ENCODE measurements at regions not wholly inside any gene's neighbourhood (a gene's known extent, or its start where the extent isn't known, plus 50 kb on each side); places are given as distances from the start of the nearest gene placed in this dataset.
"Not testable (repeated sequence)": the region's sequence is repeated elsewhere in the genome, so short reads cannot be mapped to it uniquely, and the experiment has no call there.

DNA sequence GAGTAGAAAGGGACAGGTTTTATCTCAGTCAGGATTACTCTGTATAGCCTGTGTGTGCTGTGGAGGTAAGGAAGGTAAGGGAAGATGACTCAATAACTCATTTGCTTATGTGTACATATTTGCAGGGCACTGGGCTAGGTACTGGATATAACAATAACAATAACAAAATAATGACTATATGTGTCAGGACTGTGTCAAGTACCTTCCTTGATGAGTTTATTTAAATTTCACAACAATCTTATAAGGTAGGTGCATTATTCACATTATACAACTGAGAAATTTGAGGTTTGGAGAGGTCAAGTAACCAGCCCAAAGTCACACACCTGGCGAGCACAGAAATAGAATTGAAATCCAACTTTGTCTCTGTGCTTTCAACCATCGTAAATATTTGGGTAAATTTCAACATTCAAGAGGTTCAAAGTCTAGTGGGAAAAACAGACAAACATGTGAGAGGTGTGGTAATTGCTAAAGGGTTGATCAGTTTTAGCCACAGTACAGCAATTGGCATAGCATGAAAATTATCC, 131.8 kb downstream of the APIP start:
- no peak for DNase-seq
- no peak overlapping the region for H3K27ac ChIP-seq
- H3K4me1 ChIP-seq: no peaks in the 10 kb centered on the region
- no peaks in the 10 kb centered on the region for H3K27me3 ChIP-seq
- TF ChIP-seq, protein P1, sequence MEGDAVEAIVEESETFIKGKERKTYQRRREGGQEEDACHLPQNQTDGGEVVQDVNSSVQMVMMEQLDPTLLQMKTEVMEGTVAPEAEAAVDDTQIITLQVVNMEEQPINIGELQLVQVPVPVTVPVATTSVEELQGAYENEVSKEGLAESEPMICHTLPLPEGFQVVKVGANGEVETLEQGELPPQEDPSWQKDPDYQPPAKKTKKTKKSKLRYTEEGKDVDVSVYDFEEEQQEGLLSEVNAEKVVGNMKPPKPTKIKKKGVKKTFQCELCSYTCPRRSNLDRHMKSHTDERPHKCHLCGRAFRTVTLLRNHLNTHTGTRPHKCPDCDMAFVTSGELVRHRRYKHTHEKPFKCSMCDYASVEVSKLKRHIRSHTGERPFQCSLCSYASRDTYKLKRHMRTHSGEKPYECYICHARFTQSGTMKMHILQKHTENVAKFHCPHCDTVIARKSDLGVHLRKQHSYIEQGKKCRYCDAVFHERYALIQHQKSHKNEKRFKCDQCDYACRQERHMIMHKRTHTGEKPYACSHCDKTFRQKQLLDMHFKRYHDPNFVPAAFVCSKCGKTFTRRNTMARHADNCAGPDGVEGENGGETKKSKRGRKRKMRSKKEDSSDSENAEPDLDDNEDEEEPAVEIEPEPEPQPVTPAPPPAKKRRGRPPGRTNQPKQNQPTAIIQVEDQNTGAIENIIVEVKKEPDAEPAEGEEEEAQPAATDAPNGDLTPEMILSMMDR (IDR thresholded peaks at IDR 0.05): no peak
- TF ChIP-seq POLR2A (IDR thresholded peaks at IDR 0.05): no peak
- no peaks in the 10 kb centered on the region for H3K9me3 ChIP-seq
- intact Hi-C loops (cut with DNase I; ENCODE audit: low total_unique reads): no loop called here
- H3K36me3 ChIP-seq (ENCODE audit: low read depth, missing control alignments): no peaks in the 10 kb centered on the region
- WGBS, 2 donors: 45 to 91% methylated on average over 2 of the region's 2 CpGs
- H3K4me3 ChIP-seq: no peak overlapping the region

DNA sequence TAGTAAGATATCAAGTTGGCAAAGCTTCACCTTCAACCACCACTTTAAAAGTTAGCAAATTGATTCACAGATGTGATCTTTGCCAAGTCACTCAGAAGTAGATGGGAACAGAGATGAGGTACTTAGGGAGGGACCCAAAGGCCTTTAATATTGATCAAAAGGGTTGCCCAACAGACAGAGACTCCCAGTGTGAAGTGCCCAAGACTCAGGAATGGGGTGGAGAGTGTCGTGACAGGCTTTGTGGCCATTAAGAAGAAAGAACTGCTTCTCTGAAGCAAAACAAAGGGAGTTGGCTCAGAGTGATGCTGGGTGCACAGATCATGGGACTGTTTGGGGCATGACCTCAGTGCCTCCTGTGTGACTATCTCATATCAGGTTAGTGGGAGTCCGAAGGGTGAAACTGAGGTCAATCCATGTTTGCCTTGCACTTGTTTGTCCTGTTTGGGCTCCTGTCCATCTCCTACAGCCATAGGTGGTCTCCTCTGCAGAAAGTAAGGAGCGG, 132.3 kb downstream of the APIP start:
- intact Hi-C loops (cut with DNase I; ENCODE audit: low total_unique reads): no loop called here
- Histone ChIP-seq H3K4me3 (no peak overlapping the region), H3K36me3 (ENCODE audit: low read depth, missing control alignments) (no peaks in the 10 kb centered on the region)

DNA sequence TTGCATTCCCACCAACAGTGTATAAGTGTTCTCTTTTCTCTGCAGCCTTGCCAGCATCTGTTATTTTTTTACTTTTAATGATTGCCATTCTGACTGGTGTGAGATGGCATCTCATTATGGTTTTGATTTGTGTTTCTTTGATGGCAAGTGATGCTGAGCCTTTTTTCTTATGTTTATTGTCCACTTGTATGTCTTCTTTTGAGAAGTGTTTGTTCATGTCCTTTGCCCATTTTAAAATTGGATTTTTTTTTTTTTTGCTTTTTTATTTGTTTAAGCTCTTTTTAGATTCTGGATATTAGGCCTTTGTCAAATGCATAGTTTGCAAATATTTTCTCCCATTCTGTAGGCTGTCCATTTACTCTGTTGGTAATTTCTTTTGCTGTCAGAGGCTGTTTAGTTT, 134.4 kb downstream of the APIP start:
- H3K9me3 ChIP-seq; H3K4me1 ChIP-seq; intact Hi-C loops (cut with DNase I; ENCODE audit: low total_unique reads); H3K27ac ChIP-seq; DNase-seq; H3K36me3 ChIP-seq (ENCODE audit: low read depth, missing control alignments); H3K27me3 ChIP-seq; H3K4me3 ChIP-seq: not testable (repeated sequence)

More for the DNA sequence above, 132.3 kb downstream of the APIP start:
- no peak for TF ChIP-seq POLR2A (IDR thresholded peaks at IDR 0.05)
- TF ChIP-seq, protein P1 (IDR thresholded peaks at IDR 0.05): no peak
- H3K4me1 ChIP-seq: no peaks in the 10 kb centered on the region
- no peaks in the 10 kb centered on the region for H3K27me3 ChIP-seq
- 85 to 90% methylated on average over 3 of the region's 3 CpGs for WGBS, 2 donors
- no peaks in the 10 kb centered on the region for H3K9me3 ChIP-seq
- H3K27ac ChIP-seq: no peak overlapping the region
- no peak for DNase-seq

DNA sequence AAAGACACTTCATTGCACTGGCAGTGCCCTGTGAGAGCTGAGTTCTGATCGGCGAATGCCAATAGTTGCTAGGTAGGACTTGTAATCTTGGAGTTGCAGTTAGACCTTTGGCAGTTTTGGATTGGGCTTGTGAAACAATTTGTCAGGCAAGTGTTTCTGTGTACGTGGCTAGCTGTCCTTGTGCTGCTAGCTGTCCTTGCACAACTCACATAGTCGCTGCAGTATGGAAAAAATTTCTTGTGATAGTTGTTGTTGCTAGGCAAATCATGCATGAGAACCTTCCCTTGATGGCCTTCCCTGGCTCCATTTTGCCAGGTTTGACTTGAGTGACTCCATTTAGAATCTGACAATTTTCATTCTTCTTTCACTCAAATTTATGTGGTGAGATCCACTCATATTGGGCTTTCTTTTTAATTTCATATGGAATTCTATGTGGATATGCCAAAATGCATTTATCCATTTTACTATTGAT, 140.7 kb downstream of the APIP start:
- no peak for DNase-seq
- H3K4me3 ChIP-seq: no peak overlapping the region
- no peaks in the 10 kb centered on the region for H3K4me1 ChIP-seq
- H3K27me3 ChIP-seq: no peaks in the 10 kb centered on the region
- no peaks in the 10 kb centered on the region for H3K9me3 ChIP-seq
- TF ChIP-seq POLR2A (IDR thresholded peaks at IDR 0.05): no peak
- TF ChIP-seq, protein P1 (IDR thresholded peaks at IDR 0.05): no peak
- no peaks in the 10 kb centered on the region for H3K36me3 ChIP-seq (ENCODE audit: low read depth, missing control alignments)
- 85% methylated on average over 4 of the region's 4 CpGs for WGBS, 2 donors
- intact Hi-C loops (cut with DNase I; ENCODE audit: low total_unique reads): no loop called here
- no peak overlapping the region for H3K27ac ChIP-seq

DNA sequence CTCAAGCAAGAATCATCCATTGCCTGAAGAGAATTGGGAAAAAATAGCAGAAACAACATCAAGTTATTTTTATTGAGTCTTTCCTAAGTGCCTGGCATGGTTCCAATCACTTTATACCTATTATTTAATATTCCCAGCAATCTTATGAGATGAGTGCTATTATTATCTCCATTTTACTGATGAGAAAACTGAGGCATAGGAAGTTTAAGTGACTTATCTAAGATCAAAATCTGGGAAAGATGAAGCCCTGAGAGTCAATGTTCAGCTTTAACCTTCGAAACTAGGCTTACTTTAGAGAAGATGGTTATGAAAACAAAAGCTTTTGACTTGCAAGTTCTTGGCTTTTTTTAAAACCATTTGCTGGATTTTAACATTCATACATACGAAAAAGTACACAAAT, 141.6 kb downstream of the APIP start:
- H3K27ac ChIP-seq: no peak overlapping the region
- no peaks in the 10 kb centered on the region for H3K9me3 ChIP-seq
- H3K27me3 ChIP-seq: no peaks in the 10 kb centered on the region
- H3K4me1 ChIP-seq: no peaks in the 10 kb centered on the region
- no peaks in the 10 kb centered on the region for H3K36me3 ChIP-seq (ENCODE audit: low read depth, missing control alignments)
- no peak for DNase-seq
- no peak overlapping the region for H3K4me3 ChIP-seq
- 77 to 78% methylated on average over 2 of the region's 2 CpGs for WGBS, 2 donors
- no peak for TF ChIP-seq POLR2A (IDR thresholded peaks at IDR 0.05)
- TF ChIP-seq, protein P1 (IDR thresholded peaks at IDR 0.05): no peak
- intact Hi-C loops (cut with DNase I; ENCODE audit: low total_unique reads): no loop called here

All from testis (tissue), 2 donors.